K562 (cell line): ENCODE measurements at regions not wholly inside any gene's neighbourhood (a gene's known extent, or its start where the extent isn't known, plus 50 kb on each side); places are given as distances from the start of the nearest gene placed in this dataset.

ENCODE experiments used
- ATAC-seq: fragments of 200-7000 bp; cut with Tn5 transposase; 3 replicates; pipeline ENCODE4 v1.9.1; 2020; ENCODE audit warnings: moderate library complexity
- BruUV-seq: library from RNA; stranded (reverse); fragments of 400-500 nt; replicated peaks from 2 replicates; lab custom pipeline; 2021; lab: Mats Ljungman, UMichigan
- CTCF ChIA-PET: fragments of 300-600 bp; formaldehyde crosslinking; extraction: SDS; loops from one replicate; lab custom pipeline; 2021; ENCODE audit warnings: low intra/inter-chr PET ratio; lab: Yijun Ruan, JAX
- POLR2A ChIA-PET: fragments of 300-600, 350-650 bp; sonication (Branson Sonifier 250); formaldehyde crosslinking; extraction: SDS; loops from one replicate; lab custom pipeline; 2021; ENCODE audit warnings: antibody characterized with exemption, inconsistent platforms; lab: Yijun Ruan, JAX
- DNase-seq, 4 experiments: peaks; one replicate each; pipeline versions ENCODE4 v3.0.0 to v3.0.0-alpha.2; 2011 to 2018; ENCODE audit warnings: low spot score in 3 of 4, mixed read lengths in 3 of 4; ENCODE audit errors: extremely low read depth in 1 of 4
- FAIRE-seq: peaks from 2 replicates; lab custom pipeline; 2011; peaks lifted over from hg19 to GRCh38; lab: Jason Lieb, UNC
- H2AFZ ChIP-seq: 2 replicates; pipeline ENCODE4 v1.6.0; 2011; ENCODE audit warnings: low read depth, low read length, control low read depth, inconsistent platforms
- H3K27ac ChIP-seq: fragments of 200-600 bp; 3 replicates; pipeline ENCODE4 v1.8.0; 2011; ENCODE audit warnings: low read depth, mild to moderate bottlenecking, control low read depth, inconsistent platforms, low read length, moderate library complexity, mixed read lengths; ENCODE audit errors: extremely low read depth
- H3K27me3 ChIP-seq, 2 experiments: fragments of 300-600 bp in 1 of 2; 2 replicates in 1 of 2; 3 replicates in 1 of 2; pipeline versions ENCODE4 v1.6.0 to v1.8.0; 2011; ENCODE audit warnings: inconsistent platforms in 2 of 2, low read length in 2 of 2, mild to moderate bottlenecking in 1 of 2, mixed read lengths in 1 of 2, moderate library complexity in 1 of 2; ENCODE audit not compliant: control insufficient read depth in 2 of 2, insufficient read depth in 2 of 2
- H3K36me3 ChIP-seq: fragments of 300-600 bp; 3 replicates; pipeline ENCODE4 v1.8.0; 2011; ENCODE audit warnings: mild to moderate bottlenecking, low read length, inconsistent platforms; ENCODE audit not compliant: control insufficient read depth, insufficient read depth
- H3K4me1 ChIP-seq, 2 experiments: fragments of 200-600 bp in 1 of 2; replicated peaks in 1 of 2; 2 replicates in 1 of 2; 3 replicates in 1 of 2; pipeline versions ENCODE4 v1.5.1 to v1.8.0; 2011; ENCODE audit warnings: inconsistent platforms in 2 of 2, low read length in 2 of 2, mild to moderate bottlenecking in 1 of 2, mixed read lengths in 1 of 2, moderate library complexity in 1 of 2; ENCODE audit not compliant: control insufficient read depth in 2 of 2, insufficient read depth in 2 of 2
- H3K4me2 ChIP-seq: 2 replicates; pipeline ENCODE4 v1.6.1; 2011; ENCODE audit warnings: low read length, control low read depth, inconsistent platforms, mixed read lengths; ENCODE audit not compliant: insufficient read depth
- H3K4me3 ChIP-seq: fragments of 200-600 bp; sonication (generic), shearing (Covaris generic); 2 replicates; pipeline ENCODE4 v1.5.1; 2016; ENCODE audit warnings: control low read depth, inconsistent platforms
- H3K79me2 ChIP-seq: fragments of 200-600 bp; 3 replicates; pipeline ENCODE4 v1.8.0; 2011; ENCODE audit warnings: low read length, inconsistent platforms; ENCODE audit not compliant: control insufficient read depth, insufficient read depth
- H3K9ac ChIP-seq, 2 experiments: 2 replicates each; pipeline versions ENCODE4 v1.6.0 to v1.6.1; 2011; ENCODE audit warnings: low read depth in 2 of 2, low read length in 2 of 2, control low read depth in 1 of 2, inconsistent platforms in 1 of 2, mild to moderate bottlenecking in 1 of 2, mixed read lengths in 1 of 2; ENCODE audit not compliant: insufficient read depth in 1 of 2
- H3K9me1 ChIP-seq: one replicate; pipeline ENCODE4 v1.6.0; 2011; ENCODE audit warnings: inconsistent platforms, mild to moderate bottlenecking, low read length, moderate library complexity; ENCODE audit not compliant: control insufficient read depth, insufficient read depth
- H3K9me3 ChIP-seq: replicated peaks from 2 replicates; pipeline ENCODE4 v1.5.1; 2011; ENCODE audit warnings: low read depth, low read length, inconsistent platforms; ENCODE audit not compliant: control insufficient read depth, insufficient read depth
- H4K20me1 ChIP-seq: replicated peaks from 2 replicates; pipeline ENCODE4 v1.6.1; 2011; ENCODE audit warnings: low read length, inconsistent platforms, mixed read lengths; ENCODE audit not compliant: control insufficient read depth, insufficient read depth
- BRCA1 ChIP-seq, 2 experiments: fragments of 450-650 bp in 1 of 2; sonication (generic) in 1 of 2; formaldehyde crosslinking in 1 of 2; IDR thresholded peaks; 2 replicates each; pipeline versions ENCODE4 v1.5.0 to v1.6.1; 2017 to 2020; ENCODE audit warnings: mild to moderate bottlenecking in 1 of 2, missing genetic modification reagents in 1 of 2
- CREBBP ChIP-seq: IDR thresholded peaks from one replicate; pipeline ENCODE4 v1.6.1; 2012; ENCODE audit warnings: low read depth, mild to moderate bottlenecking, control low read depth, inconsistent platforms, low read length
- CTBP1 ChIP-seq: fragments of 450-650 bp; IDR thresholded peaks from 2 replicates; pipeline ENCODE4 v1.6.1; 2016; ENCODE audit warnings: borderline replicate concordance
- HLTF ChIP-seq: fragments of 450-650 bp; IDR thresholded peaks from 2 replicates; pipeline ENCODE4 v1.6.1; 2016
- NR2F6 ChIP-seq: fragments of 450-650 bp; formaldehyde crosslinking; IDR thresholded peaks from 2 replicates; pipeline ENCODE4 v1.4.0; 2020; ENCODE audit warnings: mild to moderate bottlenecking
- RBM14 ChIP-seq: fragments of 200-400 bp; formaldehyde crosslinking; IDR thresholded peaks from 2 replicates; pipeline ENCODE4 v1.6.1; 2018; ENCODE audit warnings: low read depth, mild to moderate bottlenecking, low read length, moderate library complexity, borderline replicate concordance; ENCODE audit not compliant: insufficient read depth
- SETDB1 ChIP-seq: IDR thresholded peaks from one replicate; pipeline ENCODE4 v1.6.1; 2012; ENCODE audit warnings: low read length, control low read depth, inconsistent platforms
- TAF1 ChIP-seq: IDR thresholded peaks from 2 replicates; pipeline ENCODE4 v1.6.1; 2011; ENCODE audit warnings: mild to moderate bottlenecking, low read length, moderate library complexity; ENCODE audit not compliant: insufficient read depth, control insufficient read depth, severe bottlenecking; ENCODE audit errors: extremely low read depth
- YBX1 ChIP-seq: fragments of 450-650 bp; IDR thresholded peaks from 2 replicates; pipeline ENCODE4 v1.7.1; 2016; ENCODE audit warnings: mild to moderate bottlenecking
- ZNF561 ChIP-seq: fragments of 450-650 bp; formaldehyde crosslinking; conservative IDR thresholded peaks from 2 replicates; pipeline ENCODE4 v1.4.0; 2020; ENCODE audit warnings: mild to moderate bottlenecking, moderate library complexity
- ZNF57 ChIP-seq: fragments of 450-650 bp; formaldehyde crosslinking; IDR thresholded peaks from 2 replicates; pipeline ENCODE4 v1.4.0; 2020; ENCODE audit warnings: mild to moderate bottlenecking, moderate library complexity
- WGBS: fragments of 100-300 bp; shearing (Covaris generic); methylation state at CpG from one replicate; pipeline ENCODE4 v1.1.6; 2016; ENCODE audit warnings: low coverage, mixed read lengths; ENCODE audit not compliant: insufficient coverage; ENCODE audit errors: missing lambda C conversion rate; 5-methylcytosine and 5-hydroxymethylcytosine counted together
- in situ Hi-C: fragments of 300-500 bp; cut with MboI; formaldehyde crosslinking; loops from 4 replicates; pipeline ENCODE4 v1.15.0; 2018; ENCODE audit warnings: inconsistent platforms, mixed read lengths
- intact Hi-C: fragments of 100-400 bp; cut with micrococcal nuclease; formaldehyde crosslinking; loops from 2 replicates; pipeline ENCODE4 v1.14.2; 2022
- TF ChIP-seq, protein P1 (sequence below): fragments of 450-650 bp; IDR thresholded peaks from 2 replicates; pipeline ENCODE4 v1.6.1; 2016
- TF ChIP-seq, protein P2 (sequence below): fragments of 450-650 bp; formaldehyde crosslinking; conservative IDR thresholded peaks from 2 replicates; pipeline ENCODE4 v1.4.0; 2022; ENCODE audit warnings: mild to moderate bottlenecking, missing genetic modification characterization

DNA sequence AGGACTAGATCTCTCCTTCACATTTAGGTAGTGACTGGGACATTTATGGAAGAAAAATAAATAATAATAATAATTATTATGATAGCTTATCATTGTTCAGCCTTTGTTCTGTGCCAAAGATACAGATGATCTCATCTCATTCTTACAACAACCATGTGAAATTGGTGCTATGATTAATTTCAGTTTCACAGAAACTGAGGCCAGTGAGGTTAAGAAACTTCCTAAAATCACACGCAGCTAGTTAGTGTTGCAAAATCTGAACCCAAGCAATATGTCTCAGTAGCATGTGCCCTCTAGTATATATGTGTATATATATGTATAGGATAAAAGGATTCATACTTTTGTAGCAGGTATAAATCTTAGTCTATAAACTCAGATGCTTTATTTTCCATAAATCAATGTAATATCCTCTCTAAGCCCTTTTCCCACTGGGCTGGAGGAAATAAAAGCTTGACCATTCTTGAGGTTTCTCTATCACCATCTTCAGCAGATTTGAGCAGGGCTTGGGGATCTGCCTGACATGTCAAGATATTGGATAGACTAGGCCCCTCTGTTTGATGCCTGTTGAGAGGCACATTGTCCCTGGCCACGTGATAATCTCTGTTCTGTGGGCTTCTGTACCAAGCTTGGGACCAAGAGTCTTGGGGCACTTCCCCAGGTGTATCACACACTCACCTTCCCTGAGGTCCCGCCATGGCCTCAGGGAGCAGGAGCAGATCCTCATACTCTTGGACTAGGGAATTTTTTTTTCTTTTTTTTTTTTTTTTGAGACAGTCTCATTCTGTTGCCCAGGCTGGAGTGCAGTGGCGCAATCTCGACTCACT, 172.6 kb upstream of the NRP1 start:
- Histone ChIP-seq H3K27me3 (no peaks in the 10 kb centered on the region), H2AFZ (no peak overlapping the region), H3K4me3 (no peak overlapping the region), H3K27ac (no peak overlapping the region), H3K79me2 (no peaks in the 10 kb centered on the region), H4K20me1 (no peaks in the 10 kb centered on the region), H3K9me1 (no peaks in the 10 kb centered on the region), H3K36me3 (no peaks in the 10 kb centered on the region), H3K9ac (no peak overlapping the region), H3K4me1 (peaks cover 0 to 2% of the 10 kb centered on the region in 2 experiments; a peak in 3 of 5 replicates), H3K9me3 (no peaks in the 10 kb centered on the region), H3K4me2 (no peak overlapping the region)
- DNase-seq (no peak), ATAC-seq (no peak), FAIRE-seq (no peak)
- intact Hi-C loops: no loop called here
- TF ChIP-seq CREBBP (no peak), TAF1 (no peak), ZNF561 (CRISPR knock-in tag) (no peak), YBX1 (no peak), BRCA1 (IDR thresholded peaks at IDR 0.05) (no peak), BRCA1 (CRISPR knock-in tag; IDR thresholded peaks at IDR 0.05) (no peak), ZNF57 (CRISPR knock-in tag) (no peak), HLTF (no peak), NR2F6 (CRISPR knock-in tag) (no peak), SETDB1 (no peak), RBM14 (no peak), CTBP1 (no peak)
- TF ChIP-seq, protein P1, sequence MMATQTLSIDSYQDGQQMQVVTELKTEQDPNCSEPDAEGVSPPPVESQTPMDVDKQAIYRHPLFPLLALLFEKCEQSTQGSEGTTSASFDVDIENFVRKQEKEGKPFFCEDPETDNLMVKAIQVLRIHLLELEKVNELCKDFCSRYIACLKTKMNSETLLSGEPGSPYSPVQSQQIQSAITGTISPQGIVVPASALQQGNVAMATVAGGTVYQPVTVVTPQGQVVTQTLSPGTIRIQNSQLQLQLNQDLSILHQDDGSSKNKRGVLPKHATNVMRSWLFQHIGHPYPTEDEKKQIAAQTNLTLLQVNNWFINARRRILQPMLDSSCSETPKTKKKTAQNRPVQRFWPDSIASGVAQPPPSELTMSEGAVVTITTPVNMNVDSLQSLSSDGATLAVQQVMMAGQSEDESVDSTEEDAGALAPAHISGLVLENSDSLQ: no peak
- TF ChIP-seq, protein P2, sequence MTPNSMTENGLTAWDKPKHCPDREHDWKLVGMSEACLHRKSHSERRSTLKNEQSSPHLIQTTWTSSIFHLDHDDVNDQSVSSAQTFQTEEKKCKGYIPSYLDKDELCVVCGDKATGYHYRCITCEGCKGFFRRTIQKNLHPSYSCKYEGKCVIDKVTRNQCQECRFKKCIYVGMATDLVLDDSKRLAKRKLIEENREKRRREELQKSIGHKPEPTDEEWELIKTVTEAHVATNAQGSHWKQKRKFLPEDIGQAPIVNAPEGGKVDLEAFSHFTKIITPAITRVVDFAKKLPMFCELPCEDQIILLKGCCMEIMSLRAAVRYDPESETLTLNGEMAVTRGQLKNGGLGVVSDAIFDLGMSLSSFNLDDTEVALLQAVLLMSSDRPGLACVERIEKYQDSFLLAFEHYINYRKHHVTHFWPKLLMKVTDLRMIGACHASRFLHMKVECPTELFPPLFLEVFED (CRISPR knock-in tag): no peak
- in situ Hi-C loops: no loop called here
- POLR2A ChIA-PET: no interaction called here
- BruUV-seq: no TSS peak
- 9% methylated on average over 4 of the region's 5 CpGs for WGBS
- CTCF ChIA-PET: no interaction called here
